Right renal pelvis (tissue), 4 donors: ENCODE measurements at regions not wholly inside any gene's neighbourhood (a gene's known extent, or its start where the extent isn't known, plus 50 kb on each side); places are given as distances from the start of the nearest gene placed in this dataset.

Experiments
- DNase-seq, 4 donors: peaks; one replicate each; pipeline ENCODE4 v3.0.0-alpha.2; 2013; ENCODE audit warnings: low read depth in 4 of 4, low spot score in 3 of 4, missing footprints in 1 of 4

GRCh38 chr3:157816896-157817295 is 289.3 kb downstream of the SHOX2 start:
- DNase-seq, result no peak

GRCh38 chr3:157816296-157816695 is 289.9 kb downstream of the SHOX2 start:
- DNase-seq, result no peak

GRCh38 chr3:157815739-157816138 is 290.5 kb downstream of the SHOX2 start:
- no peak for DNase-seq

GRCh38 chr3:157810924-157811718 is 295.1 kb downstream of the SHOX2 start:
- no peak for DNase-seq

GRCh38 chr3:157807280-157807679 is 298.9 kb downstream of the SHOX2 start:
- no peak for DNase-seq

GRCh38 chr3:157805538-157805937 is 300.7 kb downstream of the SHOX2 start:
- no peak for DNase-seq

GRCh38 chr3:157794771-157795170 is 291.6 kb upstream of the VEPH1 start:
- DNase-seq, result no peak

GRCh38 chr3:157793745-157794144 is 290.5 kb upstream of the VEPH1 start:
- DNase-seq, result no peak

GRCh38 chr3:157789162-157789561 is 285.9 kb upstream of the VEPH1 start:
- no peak for DNase-seq

- DNase-seq, result no peak
These were observed 283.4 kb upstream of the VEPH1 start for GRCh38 chr3:157786618-157787017.

GRCh38 chr3:157786211-157786610 is 283.0 kb upstream of the VEPH1 start:
- DNase-seq, result no peak

GRCh38 chr3:157785102-157785826 is 282.0 kb upstream of the VEPH1 start:
- DNase-seq, result no peak

GRCh38 chr3:157782236-157782635 is 279.0 kb upstream of the VEPH1 start:
- DNase-seq, result no peak

- no peak for DNase-seq
These were observed 273.6 kb upstream of the VEPH1 start for GRCh38 chr3:157776861-157777260.

- no peak for DNase-seq
These were observed 272.2 kb upstream of the VEPH1 start for GRCh38 chr3:157775446-157775845.

- no peak for DNase-seq
These were observed 266.2 kb upstream of the VEPH1 start for GRCh38 chr3:157769378-157769777.

GRCh38 chr3:157767607-157768006 is 264.4 kb upstream of the VEPH1 start:
- no peak for DNase-seq

- no peak for DNase-seq
These were observed 260.4 kb upstream of the VEPH1 start for GRCh38 chr3:157763644-157764043.

GRCh38 chr3:157759311-157759710 is 256.1 kb upstream of the VEPH1 start:
- DNase-seq, result no peak

- no peak for DNase-seq
These were observed 252.0 kb upstream of the VEPH1 start for GRCh38 chr3:157755233-157755632.

GRCh38 chr3:157754451-157754850 is 251.2 kb upstream of the VEPH1 start:
- DNase-seq, result no peak

- no peak for DNase-seq
These were observed 250.5 kb upstream of the VEPH1 start for GRCh38 chr3:157753787-157754136.
